ACHN (cell line): ENCODE measurements at regions not wholly inside any gene's neighbourhood (a gene's known extent, or its start where the extent isn't known, plus 50 kb on each side); places are given as distances from the start of the nearest gene placed in this dataset.

ENCODE experiments used
- DNase-seq: peaks from one replicate; pipeline ENCODE4 v3.0.0-alpha.2; 2015
- in situ Hi-C: cut with HindIII; loops from 2 replicates; pipeline ENCODE4 v1.10.0; 2017; ENCODE audit warnings: low sequenced_read_pairs, low pct_ligation_motif_present, low pct_unique_long_range_greater_than_20kb

DNA sequence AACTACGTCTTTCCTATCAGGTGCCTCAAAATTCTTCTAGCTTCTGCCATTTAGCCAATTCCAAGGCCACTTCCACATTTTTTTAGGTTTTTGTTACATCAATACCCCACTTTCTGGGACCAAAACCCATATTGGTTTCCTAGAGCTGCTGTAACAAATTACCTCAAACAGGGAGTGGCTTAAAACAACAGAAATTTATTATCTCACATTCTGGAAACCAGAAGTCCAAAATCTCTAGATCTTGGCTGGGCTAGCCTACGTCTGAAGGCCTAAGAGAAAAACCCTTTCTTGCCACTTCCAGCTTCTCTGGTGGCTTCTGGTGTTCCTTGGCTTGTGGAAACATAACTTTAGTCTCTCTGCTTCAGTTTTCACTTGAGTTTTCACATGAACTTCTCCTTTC, 85.1 kb upstream of the BMPER start:
- in situ Hi-C loops = no loop called here
- DNase-seq = no peak

DNA sequence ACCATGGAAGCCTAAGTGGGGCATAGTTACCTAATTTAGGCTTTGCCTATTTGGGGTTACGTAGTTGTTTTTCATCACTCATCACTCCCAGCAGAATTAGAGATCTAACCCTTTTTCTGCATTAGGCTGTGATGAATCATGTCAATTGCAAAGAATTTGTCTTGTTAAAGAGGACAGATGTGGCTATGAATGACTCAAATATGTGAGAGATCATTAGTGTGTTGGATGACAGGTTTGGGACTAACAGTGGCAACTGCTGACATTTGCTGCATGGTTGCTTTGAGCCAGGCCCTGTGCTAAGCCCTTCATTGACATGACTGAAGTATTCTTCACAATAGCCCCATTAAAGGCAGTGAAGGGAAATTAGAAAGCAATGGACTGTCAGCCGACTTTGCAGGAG, 83.4 kb upstream of the BMPER start:
- in situ Hi-C loops = no loop called here

DNA sequence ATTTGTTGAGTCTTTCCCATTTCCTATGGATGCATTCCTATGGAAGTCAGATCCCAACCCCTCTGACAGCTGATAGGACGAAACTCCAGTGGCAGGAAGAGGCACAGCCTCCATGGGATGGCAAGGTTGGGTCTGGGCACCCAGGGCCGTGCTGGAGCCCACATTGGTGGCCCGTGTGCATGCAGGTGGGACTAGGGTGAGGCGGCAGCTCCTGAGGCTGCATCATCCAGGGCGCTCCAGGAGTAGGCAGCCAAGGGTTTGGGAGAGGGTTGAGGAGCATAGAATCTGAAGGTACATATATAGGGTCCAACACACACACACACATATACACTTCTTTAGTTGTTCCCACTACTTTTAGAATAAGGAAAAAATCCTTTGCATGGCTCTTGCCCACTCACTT, 81.4 kb upstream of the BMPER start:
- DNase-seq = no peak
- in situ Hi-C loops = no loop called here

More for the DNA sequence above, 83.4 kb upstream of the BMPER start:
- DNase-seq = no peak

DNA sequence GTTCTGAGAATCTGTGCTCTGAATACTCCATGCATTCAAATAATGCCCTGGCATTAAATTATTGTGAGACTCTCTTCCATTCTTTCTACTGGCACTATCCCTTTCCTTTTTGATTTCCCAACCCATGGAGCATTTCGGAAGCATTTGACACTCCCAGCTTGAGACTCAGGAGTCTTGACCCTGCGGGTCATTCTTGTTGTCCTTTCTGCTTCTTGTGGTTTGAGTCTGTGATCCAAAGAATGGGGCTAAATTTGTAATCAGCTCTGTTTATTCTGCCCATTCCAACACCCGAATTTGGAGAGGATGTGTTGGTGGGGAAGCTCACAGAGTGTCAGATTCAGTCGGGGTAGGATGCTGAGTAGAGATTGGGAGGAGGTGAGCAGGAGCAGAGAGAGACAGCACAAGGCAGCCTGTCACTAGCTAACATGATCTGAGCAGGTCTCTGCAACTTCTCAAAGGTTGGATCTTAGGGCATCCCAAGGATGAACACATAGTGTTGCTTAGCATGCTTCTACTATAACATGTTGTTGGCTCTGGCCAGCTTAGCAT, 80.4 kb upstream of the BMPER start:
- in situ Hi-C loops = no loop called here

DNA sequence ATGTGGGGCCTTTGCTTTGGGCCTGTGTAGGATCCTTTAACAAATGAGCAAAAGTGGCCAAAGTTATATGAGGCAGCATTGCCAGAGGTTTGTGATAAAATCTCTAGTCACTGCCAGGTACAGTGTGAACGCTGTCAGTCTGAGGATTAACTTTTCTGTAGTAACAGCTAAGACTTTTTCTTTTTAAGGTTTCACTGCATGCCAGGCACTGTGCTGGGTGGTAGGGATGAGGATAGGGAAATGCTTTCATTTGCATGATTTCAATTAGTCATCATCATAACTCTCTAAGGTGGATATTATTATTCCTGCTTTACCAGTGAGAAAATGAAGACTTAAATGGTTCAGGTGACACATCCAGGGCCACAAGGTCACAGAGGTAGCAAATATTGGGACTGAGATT, 79.7 kb upstream of the BMPER start:
- DNase-seq = no peak
- in situ Hi-C loops = no loop called here

More for the DNA sequence above, 80.4 kb upstream of the BMPER start:
- no peak for DNase-seq

DNA sequence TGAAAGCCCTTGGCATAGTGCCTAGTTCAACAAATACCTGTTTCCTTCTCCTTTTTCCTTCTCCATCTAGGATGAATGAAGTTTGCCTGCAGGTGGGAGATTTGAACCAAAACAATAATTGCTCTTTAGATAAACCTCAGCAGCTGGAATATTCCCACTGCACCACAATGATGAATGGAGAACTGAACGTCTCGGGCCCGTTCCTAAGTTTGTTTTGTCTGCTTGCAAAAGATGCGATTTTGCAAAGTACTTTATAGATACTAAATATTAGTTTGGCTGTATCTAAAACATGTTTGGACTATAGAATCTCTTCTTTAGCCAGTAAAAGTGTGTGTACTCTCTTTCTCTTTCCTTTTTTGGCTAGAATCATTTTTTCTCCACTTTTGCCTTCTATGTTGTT, 75.8 kb upstream of the BMPER start:
- no peak for DNase-seq

DNA sequence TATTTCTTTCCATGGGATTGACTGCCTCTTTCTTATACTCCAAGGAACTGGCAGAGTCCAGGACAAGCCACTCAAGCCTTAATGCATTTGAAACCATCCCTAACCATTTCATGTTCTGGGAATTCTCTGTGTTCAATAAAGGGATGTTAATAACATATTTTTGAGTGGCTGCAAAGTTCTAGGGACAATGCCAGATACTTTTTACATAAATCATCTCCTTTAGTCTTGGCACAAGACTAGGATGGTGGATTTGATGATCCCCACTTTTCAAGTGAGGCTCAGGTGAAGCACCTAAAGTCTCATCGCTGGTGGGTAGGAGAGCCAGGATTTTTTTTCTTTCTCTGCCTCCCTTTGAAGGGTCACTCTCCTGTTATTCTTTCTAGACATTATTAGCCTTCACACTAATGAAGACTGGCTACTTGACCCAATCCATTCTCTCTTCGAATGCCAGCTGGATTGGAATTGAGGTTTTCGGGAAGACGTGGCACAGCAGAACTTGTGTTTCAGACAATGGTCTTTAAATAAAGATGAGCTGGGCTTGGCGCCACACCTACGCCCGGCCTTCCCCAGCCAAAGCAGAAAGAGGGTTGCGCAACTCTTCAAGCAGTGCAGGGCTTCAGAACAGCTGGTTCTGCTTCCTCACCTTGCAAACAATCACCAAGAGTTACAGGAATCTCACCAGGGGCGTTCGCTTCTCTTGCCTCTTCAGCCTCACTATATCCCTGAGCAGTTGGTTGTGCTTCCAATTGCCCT, 73.8 kb upstream of the BMPER start:
- in situ Hi-C loops = no loop called here
- DNase-seq = no peak

More for the DNA sequence above, 75.8 kb upstream of the BMPER start:
- in situ Hi-C loops = no loop called here

DNA sequence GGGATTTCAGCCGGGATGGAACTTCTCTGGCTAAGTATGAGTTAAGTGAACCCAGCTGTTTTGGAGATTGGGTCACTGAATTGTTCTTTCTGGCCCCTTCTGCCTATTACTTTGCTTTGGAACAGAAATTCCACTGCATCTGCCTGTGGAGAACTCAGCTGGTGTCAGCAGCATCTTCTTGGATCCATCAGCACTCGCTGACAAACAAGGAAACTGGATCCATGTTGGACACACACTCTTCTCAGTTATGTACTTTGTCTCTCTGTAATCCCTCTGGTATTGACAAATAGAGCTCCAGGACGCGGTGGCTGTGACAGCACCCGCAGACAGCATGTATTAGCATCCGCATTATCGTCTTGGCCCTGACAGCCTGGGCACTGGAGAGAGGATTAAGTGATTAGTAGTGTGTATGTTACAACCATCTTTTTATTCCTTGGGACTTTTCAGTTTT, 73.0 kb upstream of the BMPER start:
- no peak for DNase-seq
- in situ Hi-C loops = no loop called here

DNA sequence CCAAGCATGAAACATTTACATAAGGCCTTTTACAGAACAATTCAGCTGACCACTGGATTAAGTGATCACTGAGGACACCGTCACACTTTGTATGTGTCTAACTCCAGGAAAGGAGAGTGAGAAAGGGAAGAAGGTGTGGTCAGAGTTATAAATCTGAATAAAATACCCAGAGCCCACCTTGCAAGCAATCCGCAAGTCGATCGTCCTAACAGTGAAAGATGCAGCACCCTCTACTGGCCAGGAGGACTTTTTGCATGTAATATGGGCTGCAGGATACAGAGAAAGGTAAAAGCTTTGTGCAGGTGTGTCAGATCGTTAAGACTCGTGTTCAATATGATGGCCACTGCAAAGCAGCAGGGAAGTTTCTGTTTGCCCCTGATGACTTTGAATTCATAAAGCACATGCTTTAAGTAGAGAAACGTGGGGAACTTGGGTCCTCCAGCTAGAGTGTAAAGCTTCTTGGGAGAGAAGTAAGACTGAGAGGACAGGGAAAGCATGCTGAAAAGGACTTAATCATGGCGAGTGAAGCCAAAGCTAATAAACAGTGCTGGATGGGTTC, 68.5 kb upstream of the BMPER start:
- in situ Hi-C loops = no loop called here
- DNase-seq = peak; percentile 30

DNA sequence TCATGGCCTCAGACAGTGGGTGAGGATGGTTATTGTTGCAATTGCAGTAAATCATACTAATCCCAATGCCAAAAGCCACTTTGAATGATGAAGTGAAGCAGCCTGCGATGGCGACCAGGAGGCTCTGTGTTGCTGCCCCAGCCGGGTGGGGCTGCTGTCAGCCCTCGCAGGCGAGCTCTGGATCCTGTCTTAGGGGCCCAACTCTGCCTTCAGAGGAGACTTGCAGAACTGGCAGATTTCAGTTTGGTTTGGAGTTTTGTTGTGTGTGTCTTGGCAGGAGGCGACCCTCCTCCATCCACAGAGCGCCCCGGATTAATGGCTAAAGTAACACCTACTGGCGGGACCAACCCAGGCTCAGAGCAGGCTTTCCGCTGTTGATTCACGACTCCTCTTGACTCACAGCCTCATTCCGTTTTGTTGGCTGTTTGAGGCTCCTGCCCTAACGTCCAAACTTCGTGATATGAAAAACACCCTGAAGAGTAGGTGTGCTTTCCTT, 67.9 kb upstream of the BMPER start:
- DNase-seq = no peak
- in situ Hi-C loops = no loop called here

DNA sequence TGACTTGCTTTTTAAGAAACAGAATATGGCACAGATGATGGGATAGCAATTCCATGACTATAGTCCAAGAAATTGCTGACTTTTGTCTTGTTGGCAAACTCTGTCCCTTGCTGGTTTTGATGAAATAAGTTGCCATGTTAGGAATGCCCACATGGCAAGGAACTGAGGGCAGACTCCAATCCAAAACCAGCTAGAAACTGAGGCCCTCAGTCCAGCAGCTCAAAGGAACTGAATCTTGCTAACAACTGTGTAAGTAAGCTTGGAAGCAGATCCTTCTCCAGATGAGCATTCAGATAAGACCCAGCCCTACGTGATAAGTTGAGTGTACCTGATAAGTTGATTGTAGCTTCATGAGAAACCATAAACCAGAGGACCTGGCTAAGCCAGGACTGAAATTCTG, 64.3 kb upstream of the BMPER start:
- in situ Hi-C loops = no loop called here
- no peak for DNase-seq

DNA sequence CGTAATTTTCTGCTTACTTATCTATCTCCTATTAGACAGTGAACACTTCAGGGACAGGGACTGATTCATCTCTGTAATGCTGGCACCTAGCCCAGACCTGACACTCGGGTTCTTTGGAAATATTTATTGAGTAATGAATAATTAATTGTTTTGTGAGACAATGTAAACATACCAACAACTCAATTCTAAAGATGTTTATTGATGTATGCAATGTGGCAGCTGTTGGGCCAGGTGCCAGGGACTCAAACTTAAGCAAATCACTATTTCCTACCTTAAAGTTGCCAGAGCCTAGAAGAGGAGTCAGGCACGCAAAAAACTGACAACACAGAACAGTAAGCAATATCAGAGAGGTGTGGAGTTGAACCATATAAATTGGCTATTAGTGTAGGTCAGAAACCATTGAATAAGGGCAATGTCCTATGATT, 63.6 kb upstream of the BMPER start:
- in situ Hi-C loops = no loop called here
- no peak for DNase-seq

DNA sequence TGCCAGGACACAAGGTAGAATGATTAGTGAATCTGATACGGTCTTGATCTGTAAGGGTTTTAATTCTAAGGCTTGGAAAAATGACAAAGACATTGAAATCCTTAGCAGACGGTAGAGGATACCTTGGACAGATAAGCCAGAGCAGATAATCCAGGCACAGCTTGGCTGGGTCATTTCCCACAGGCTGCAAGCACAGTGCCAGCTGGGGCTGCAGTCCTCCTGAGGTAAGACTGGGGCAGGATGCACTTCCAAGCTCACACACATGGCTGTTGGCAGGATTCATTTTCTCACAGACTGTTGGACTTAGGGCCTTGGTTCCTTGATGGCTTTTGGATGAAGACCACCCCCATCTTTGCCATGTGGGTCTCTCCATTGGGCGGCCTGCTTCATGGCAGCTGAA, 63.2 kb upstream of the BMPER start:
- in situ Hi-C loops = no loop called here
- no peak for DNase-seq

DNA sequence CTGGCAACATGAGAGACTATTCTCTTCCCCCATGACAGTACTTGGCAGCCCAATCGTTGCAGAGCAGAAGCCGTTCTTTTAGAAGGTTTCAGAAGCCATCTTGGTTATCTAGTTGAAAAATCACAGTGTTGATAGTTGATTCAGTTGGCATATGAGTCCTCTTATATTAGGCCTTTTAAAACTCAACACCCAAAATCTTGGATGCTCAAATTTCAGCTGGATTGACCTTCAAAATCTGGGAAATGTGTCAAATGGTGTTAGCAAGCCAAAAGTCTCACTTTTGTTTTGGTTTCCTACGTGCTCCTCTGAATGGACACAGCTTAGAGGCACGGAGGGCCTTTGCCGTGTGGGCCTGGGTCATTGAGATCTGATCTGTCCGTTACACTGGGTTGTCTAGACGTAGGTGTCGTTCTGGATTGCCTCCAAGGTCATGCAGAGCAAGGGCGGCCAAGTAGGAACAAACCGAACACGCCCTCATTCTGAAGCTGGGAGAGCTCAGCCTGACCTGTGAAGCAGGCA, 59.3 kb upstream of the BMPER start:
- no peak for DNase-seq
- in situ Hi-C loops = no loop called here

DNA sequence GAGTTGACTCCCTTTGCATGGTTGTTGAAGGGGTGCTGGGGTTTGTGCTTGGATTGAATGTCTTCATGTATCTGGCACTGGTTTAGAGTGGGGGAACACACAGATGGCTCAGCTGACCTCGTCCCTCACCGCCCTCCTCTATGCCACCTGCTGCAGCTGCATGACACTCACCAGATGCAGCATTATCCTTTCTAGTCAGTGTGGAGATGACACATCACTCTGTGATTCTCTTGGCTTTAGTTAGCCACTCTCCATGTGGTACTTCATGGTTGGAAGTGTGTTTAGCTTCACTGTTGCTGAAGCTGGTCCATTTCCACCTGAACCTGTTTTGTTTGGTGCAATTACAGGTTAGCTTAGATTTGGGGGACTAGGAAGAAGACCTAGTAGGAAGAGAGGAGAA, 56.3 kb upstream of the BMPER start:
- in situ Hi-C loops = no loop called here
- no peak for DNase-seq

DNA sequence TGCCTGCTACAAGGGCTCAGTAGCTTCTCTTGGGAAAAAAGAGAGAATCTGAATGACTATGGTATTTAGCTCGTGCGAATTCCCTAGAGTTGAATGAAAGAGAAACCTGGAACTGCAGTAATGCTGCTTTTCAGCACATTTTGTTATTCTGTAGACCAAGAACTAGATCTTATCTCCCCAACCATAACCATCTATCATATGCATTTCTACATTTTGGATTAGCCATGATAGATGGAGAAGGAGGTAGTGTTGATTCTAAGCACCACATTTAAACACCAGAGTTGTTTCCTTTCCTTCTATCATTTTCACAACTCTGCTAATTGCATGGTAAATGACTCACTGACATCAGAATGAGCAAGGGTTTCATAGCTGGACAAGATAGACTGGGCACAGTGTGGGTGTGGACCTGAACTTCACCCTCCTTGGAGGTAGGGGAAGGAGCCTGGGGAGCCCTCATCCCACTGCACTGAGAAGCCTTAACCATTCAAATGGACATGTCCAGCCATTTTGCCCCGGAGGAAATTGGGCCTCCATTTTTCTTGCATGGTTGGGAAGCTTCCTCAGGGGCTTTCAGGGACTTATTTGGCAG, 55.3 kb upstream of the BMPER start:
- no peak for DNase-seq
- in situ Hi-C loops = no loop called here

DNA sequence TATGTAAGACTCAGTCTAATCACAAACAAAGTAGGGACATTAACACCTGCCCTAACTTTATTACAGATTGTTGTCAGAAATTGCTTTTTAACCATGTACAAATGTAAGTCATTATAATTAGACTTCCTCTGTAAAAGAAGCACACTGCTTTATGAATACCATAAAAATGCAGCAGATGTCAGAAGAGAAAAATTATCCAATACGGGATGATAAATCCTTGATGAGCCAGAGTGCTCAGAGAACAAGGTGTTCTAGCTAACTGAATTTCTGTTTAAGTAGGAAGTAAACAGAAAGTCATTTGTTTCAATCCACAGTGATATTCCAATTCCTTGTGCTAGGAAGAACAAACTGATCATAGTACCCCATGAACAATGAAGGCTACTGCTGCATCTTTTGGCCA, 54.6 kb upstream of the BMPER start:
- DNase-seq = no peak
- in situ Hi-C loops = no loop called here

DNA sequence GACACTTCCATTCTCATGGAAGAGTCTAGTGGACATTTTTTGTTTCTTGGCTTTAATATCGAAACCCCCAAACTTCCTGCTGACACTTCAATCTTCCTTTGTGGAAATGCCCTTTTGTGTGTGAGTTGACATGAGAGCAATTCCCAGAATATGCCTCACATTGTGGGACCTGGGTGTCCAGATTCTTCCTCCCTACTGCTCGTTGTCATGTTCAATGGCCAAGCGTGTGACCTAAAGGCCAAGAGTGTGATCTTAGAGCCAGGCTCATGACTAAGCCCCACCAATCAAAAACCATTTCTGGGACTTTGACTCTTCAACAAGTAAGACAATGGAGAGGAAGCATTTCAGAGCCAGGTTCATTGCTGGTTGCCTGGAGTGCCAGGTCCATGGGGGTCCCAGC, 52.5 kb upstream of the BMPER start:
- DNase-seq = no peak
- in situ Hi-C loops = no loop called here

DNA sequence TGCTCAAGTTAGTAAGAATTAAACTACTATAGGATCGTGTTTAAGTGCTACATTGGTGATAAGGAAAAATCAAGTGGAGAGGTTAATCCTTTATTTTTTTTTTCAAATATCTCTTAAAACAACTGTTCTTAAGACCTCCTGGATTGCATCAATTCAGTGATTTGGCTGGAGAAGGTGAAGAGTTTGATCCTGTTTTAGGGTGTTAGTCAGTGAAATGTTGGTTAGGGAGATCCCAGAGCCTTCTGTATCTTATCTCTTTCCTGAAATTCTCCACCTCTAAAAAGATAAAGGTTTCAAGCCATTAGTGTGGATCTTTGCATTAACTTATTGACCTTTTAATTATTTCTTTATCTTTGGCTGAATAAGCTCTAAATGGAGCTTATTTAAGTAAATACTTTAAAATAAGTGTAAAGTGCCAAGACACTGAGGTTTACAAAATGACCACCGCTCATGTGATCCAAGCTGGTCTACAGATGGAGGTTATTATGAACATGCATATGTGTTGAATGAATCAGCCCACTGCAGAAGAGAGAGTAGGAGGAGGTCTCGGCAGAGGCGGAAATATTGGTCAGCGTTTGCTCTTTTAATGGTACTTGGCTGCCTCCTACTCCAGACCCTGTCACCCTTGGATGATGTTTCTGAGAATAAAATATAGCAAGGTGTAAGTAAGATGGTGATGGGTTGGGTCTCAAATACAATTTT, 51.8 kb upstream of the BMPER start:
- in situ Hi-C loops = no loop called here
- no peak for DNase-seq
